ENCODE measurements at regions not wholly inside any gene's neighbourhood (a gene's known extent, or its start where the extent isn't known, plus 50 kb on each side); places are given as distances from the start of the nearest gene placed in this dataset.

DNA sequence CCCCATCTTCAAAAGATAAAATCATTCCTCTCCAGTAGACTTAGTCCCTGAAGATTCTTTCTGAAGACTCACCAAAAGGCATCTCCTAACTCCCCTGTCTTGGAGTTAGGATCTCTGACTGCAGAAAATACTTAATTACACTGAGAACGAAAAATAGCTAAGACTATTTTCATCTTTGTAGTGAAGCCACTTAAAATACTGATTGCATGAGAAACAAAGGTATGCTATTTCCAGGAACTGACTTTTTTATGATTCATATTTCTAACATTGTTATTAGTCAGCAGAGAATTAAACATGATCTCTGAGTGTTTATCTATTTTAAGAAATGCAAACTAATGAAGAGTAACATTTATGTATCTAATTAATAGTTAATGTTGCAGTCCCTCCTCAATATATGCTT lies 71.8 kb upstream of the NR3C2 start:
- DNase-seq: no peak

DNA sequence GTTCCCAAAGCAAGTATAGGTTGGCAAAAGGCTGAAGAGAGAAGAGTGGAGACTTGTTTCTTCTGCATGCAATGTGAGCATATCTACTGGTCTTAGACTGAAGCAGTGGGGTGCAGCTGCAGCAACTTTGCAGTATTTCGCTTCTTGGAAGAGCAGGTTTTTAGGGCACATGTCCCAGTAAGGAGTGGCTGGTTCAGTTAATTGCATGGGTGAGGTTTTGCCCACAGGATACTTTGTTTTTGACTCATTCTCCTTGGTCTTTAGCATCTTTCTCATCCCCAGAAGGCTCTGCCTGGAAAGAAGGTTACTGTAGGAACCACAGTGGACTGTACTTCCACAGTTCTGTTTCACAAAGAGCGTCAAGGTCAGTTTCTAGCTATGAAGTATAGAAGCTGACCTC lies 68.0 kb upstream of the NR3C2 start:
- DNase-seq: no peak

DNA sequence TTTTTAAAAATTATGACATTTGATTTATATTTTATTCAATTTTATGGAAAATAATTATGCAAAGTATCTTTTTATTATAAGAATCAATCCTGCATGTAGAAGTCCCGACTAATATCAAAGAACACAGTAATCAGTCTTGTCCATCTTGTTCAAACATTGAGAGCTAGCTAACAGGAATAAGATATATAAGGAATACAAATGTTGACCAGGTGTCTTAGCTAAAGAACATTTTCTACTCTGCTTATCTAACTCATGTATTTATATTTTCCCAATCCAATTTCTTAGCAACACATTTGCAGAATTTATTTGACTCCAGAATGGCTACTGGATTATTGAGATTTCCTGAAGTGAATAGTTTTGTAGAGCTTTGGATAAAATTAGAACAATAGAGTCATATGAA lies 61.5 kb upstream of the NR3C2 start:
- DNase-seq: no peak

DNA sequence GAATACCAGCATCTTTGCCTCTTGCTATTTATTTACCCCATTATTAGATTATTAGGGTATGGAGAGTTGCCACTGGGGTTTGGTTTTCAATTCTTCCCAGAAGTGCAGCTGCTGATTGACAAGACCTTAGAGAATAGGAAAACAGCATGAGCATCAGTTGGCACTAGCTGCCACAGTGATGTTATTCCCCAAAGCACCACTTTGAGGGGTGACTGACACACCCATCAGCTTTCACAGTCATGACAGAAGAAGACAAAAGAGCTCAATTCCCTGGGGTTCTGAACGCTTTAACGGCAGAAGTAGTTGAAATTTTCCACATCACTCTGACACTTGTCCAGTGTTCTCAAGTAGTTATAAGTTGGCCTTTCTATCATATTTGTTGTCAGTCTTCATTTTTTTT lies 55.0 kb upstream of the NR3C2 start:
- DNase-seq: no peak

DNA sequence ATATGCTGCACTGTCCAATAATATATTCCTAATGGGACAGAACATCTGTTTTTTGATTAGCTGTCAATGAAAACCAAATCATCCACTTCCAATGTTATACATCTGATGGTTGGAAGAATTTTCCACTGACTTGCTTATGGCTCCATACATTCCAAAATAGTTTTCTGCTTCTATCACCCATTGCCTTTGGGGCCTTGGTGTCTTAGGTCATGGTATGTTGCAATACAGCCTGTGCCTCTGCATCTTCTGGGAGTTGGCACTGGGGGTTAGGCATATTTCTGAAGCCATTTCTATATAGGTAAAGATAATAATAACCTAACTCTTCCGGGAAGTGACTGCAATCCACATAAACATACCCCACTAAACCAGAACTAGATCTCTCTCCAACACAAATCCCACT lies 53.2 kb upstream of the NR3C2 start:
- DNase-seq: no peak
